ENCODE measurements at regions not wholly inside any gene's neighbourhood (a gene's known extent, or its start where the extent isn't known, plus 50 kb on each side); places are given as distances from the start of the nearest gene placed in this dataset.

DNA sequence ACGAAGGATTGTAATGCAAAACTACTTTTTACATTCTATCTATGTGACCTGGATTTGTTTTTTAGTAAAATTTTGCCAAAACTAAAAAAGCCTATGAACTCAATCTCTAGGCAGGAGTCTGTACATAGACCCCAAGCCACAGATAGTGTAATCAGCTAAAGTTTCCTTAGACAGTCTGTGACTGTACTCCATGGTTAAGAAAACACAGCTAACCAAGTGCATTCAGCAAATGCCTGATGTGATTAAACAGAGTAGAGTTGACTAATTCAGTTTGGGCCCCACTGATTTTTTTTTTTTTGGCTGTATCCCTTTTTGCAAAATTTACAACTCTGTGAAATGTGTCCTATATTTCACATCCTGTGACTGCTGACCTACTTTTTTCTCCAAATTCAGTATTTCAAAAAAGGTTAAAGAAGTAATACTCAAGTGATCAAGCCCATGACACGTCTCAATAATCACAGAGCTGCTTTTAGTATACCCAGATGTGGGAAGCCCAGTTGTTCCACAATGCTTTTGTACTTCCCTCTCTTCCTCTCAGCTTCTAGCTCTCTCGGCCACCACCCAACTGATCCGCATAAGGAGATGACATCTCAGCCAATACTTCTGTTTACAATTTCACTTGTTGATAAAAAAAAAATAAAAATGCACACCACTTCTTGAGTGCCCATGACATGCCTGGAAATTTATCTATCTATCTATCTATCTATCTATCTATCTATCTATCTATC lies 108.8 kb upstream of the TBX18 start:
- Histone ChIP-seq H3K27me3 (ENCODE audit: control insufficient read depth in 4 of 4, insufficient read depth in 4 of 4, low read length in 3 of 4) (no peaks in the 10 kb centered on the region), H3K36me3 (ENCODE audit: control insufficient read depth in 4 of 4, insufficient read depth in 3 of 4, low read depth in 1 of 4, low read length in 3 of 4) (no peaks in the 10 kb centered on the region), H3K27ac (ENCODE audit: low read depth in 1 of 2, low read length in 2 of 2) (no peak overlapping the region), H3K4me1 (ENCODE audit: control insufficient read depth in 4 of 4, insufficient read depth in 4 of 4, low read length in 3 of 4) (peaks cover 3 to 18% (median 10%) of the 10 kb centered on the region in 4 donors), H3K9ac (ENCODE audit: low read depth in 1 of 2, low read length in 2 of 2) (no peak overlapping the region), H3K4me3 (ENCODE audit: low read depth in 1 of 3, low read length in 3 of 3) (no peak overlapping the region), H3K9me3 (ENCODE audit: control insufficient read depth in 4 of 4, low read length in 3 of 4) (no peaks in the 10 kb centered on the region)
- no peak for TF ChIP-seq EGR1 (IDR thresholded peaks at IDR 0.05; ENCODE audit: low read depth in 2 of 2)
- TF ChIP-seq, protein P1, sequence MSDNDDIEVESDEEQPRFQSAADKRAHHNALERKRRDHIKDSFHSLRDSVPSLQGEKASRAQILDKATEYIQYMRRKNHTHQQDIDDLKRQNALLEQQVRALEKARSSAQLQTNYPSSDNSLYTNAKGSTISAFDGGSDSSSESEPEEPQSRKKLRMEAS (IDR thresholded peaks at IDR 0.05): no peak
- no peak for TF ChIP-seq HNF4G (IDR thresholded peaks at IDR 0.05)
- TF ChIP-seq NR2F2 (IDR thresholded peaks at IDR 0.05): no peak
- TF ChIP-seq YY1 (IDR thresholded peaks at IDR 0.05): no peak
- no peak for TF ChIP-seq RAD21 (IDR thresholded peaks at IDR 0.05)
- TF ChIP-seq GABPA (IDR thresholded peaks at IDR 0.05 in 1 of 2, conservative IDR thresholded peaks at IDR 0.05 in 1 of 2): no peak
- TF ChIP-seq TAF1 (conservative IDR thresholded peaks at IDR 0.05): no peak
- no peak for DNase-seq (ENCODE audit: low spot score)
- WGBS: 74% methylated on average over 4 of the region's 4 CpGs

DNA sequence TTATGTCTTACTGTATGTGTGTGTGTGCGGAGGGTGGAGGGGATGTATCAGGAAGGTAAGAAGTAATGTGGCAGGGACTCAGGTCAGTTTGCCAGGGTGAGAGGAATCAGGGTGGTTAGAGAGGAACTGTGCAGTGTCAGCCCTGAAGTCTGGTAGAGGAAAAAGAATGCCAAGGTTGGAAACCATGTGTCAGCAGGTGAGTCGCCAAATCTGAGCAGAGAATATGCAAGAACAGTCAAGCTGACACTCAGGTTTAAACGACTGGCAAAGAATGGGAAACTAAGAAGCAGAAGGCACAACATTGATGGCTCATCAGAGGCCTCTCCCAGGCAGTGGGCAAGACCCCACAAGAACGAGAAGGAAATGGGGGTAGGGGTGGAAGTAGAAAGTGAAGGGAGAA lies 107.5 kb upstream of the TBX18 start:
- H3K4me1 ChIP-seq (ENCODE audit: control insufficient read depth in 4 of 4, insufficient read depth in 4 of 4, low read length in 3 of 4): peaks cover 3 to 20% (median 14%) of the 10 kb centered on the region in 4 donors
- H3K9me3 ChIP-seq (ENCODE audit: control insufficient read depth in 4 of 4, low read length in 3 of 4): no peaks in the 10 kb centered on the region
- TF ChIP-seq FOXA2 (IDR thresholded peaks at IDR 0.05) (no peak), GABPA (IDR thresholded peaks at IDR 0.05 in 1 of 2, conservative IDR thresholded peaks at IDR 0.05 in 1 of 2) (no peak)
- H3K27ac ChIP-seq (ENCODE audit: low read depth in 1 of 2, low read length in 2 of 2): no peak overlapping the region
- H3K9ac ChIP-seq (ENCODE audit: low read depth in 1 of 2, low read length in 2 of 2): no peak overlapping the region
- H3K4me3 ChIP-seq (ENCODE audit: low read depth in 1 of 3, low read length in 3 of 3): no peak overlapping the region
- WGBS: 64% methylated on average over 4 of the region's 4 CpGs
- H3K27me3 ChIP-seq (ENCODE audit: control insufficient read depth in 4 of 4, insufficient read depth in 4 of 4, low read length in 3 of 4): no peaks in the 10 kb centered on the region
- DNase-seq (ENCODE audit: low spot score): no peak
- H3K36me3 ChIP-seq (ENCODE audit: control insufficient read depth in 4 of 4, insufficient read depth in 3 of 4, low read depth in 1 of 4, low read length in 3 of 4): no peaks in the 10 kb centered on the region

DNA sequence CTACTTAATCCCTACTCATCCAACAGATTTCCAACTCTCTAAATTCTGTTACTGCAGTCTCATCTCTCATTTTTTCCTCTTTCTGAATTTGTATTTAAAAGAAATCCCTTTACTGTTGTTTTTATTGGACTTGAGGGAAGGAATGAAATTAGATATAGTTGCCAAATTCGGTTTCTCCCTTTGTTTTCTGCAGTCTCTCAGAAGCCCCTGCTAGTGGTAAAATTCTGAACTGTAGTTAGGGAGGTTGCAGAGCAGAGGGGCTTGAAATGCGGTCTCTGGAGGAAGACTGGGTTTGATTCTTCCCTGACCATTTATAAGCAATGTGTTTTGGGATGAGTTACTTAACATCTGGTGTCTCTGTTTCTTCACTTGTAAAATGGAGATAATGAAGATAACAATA lies 106.3 kb upstream of the TBX18 start:
- H3K9me3 ChIP-seq (ENCODE audit: control insufficient read depth in 4 of 4, low read length in 3 of 4): no peaks in the 10 kb centered on the region
- TF ChIP-seq NR2F2 (IDR thresholded peaks at IDR 0.05): no peak
- TF ChIP-seq HNF4A (conservative IDR thresholded peaks at IDR 0.05): no peak
- no peak for TF ChIP-seq HNF4G (IDR thresholded peaks at IDR 0.05)
- no peak for TF ChIP-seq TAF1 (conservative IDR thresholded peaks at IDR 0.05)
- TF ChIP-seq, protein P2, sequence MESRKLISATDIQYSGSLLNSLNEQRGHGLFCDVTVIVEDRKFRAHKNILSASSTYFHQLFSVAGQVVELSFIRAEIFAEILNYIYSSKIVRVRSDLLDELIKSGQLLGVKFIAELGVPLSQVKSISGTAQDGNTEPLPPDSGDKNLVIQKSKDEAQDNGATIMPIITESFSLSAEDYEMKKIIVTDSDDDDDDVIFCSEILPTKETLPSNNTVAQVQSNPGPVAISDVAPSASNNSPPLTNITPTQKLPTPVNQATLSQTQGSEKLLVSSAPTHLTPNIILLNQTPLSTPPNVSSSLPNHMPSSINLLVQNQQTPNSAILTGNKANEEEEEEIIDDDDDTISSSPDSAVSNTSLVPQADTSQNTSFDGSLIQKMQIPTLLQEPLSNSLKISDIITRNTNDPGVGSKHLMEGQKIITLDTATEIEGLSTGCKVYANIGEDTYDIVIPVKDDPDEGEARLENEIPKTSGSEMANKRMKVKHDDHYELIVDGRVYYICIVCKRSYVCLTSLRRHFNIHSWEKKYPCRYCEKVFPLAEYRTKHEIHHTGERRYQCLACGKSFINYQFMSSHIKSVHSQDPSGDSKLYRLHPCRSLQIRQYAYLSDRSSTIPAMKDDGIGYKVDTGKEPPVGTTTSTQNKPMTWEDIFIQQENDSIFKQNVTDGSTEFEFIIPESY (IDR thresholded peaks at IDR 0.05): no peak
- no peak for TF ChIP-seq JUND (IDR thresholded peaks at IDR 0.05)
- TF ChIP-seq, protein P3, sequence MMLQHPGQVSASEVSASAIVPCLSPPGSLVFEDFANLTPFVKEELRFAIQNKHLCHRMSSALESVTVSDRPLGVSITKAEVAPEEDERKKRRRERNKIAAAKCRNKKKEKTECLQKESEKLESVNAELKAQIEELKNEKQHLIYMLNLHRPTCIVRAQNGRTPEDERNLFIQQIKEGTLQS (IDR thresholded peaks at IDR 0.05): no peak
- no peak overlapping the region for H3K4me3 ChIP-seq (ENCODE audit: low read depth in 1 of 3, low read length in 3 of 3)
- peaks cover 3 to 28% (median 14%) of the 10 kb centered on the region in 4 donors for H3K4me1 ChIP-seq (ENCODE audit: control insufficient read depth in 4 of 4, insufficient read depth in 4 of 4, low read length in 3 of 4)
- H3K27me3 ChIP-seq (ENCODE audit: control insufficient read depth in 4 of 4, insufficient read depth in 4 of 4, low read length in 3 of 4): no peaks in the 10 kb centered on the region
- 82% methylated on average over 2 of the region's 2 CpGs for WGBS
- H3K27ac ChIP-seq (ENCODE audit: low read depth in 1 of 2, low read length in 2 of 2): no peak overlapping the region
- DNase-seq (ENCODE audit: low spot score): no peak
- H3K36me3 ChIP-seq (ENCODE audit: control insufficient read depth in 4 of 4, insufficient read depth in 3 of 4, low read depth in 1 of 4, low read length in 3 of 4): no peaks in the 10 kb centered on the region
- H3K9ac ChIP-seq (ENCODE audit: low read depth in 1 of 2, low read length in 2 of 2): no peak overlapping the region
